Panc1 (cell line): ENCODE measurements at regions not wholly inside any gene's neighbourhood (a gene's known extent, or its start where the extent isn't known, plus 50 kb on each side); places are given as distances from the start of the nearest gene placed in this dataset.

Source experiments
- ATAC-seq: fragments of 200-7000 bp; cut with Tn5 transposase; 2 replicates; pipeline ENCODE4 v1.9.1; 2020; ENCODE audit warnings: mild to moderate bottlenecking, moderate library complexity
- BruUV-seq: library from RNA; stranded (reverse); fragments of 400-500 nt; replicated peaks from 2 replicates; lab custom pipeline; 2021; lab: Mats Ljungman, UMichigan
- CTCF ChIA-PET: fragments of 300-600 bp; sonication (Branson Sonifier 250); formaldehyde crosslinking; loops from one replicate; lab custom pipeline; 2022; ENCODE audit warnings: antibody characterized with exemption; lab: Charles Lee
- POLR2A ChIA-PET: fragments of 300-600 bp; sonication (Branson Sonifier 250); formaldehyde crosslinking; loops from one replicate; lab custom pipeline; 2022; ENCODE audit warnings: antibody characterized with exemption; lab: Charles Lee
- DNase-seq: peaks from one replicate; pipeline ENCODE4 v3.0.0-alpha.2; 2010; ENCODE audit warnings: low read depth, low spot score
- H3K27ac ChIP-seq: 2 replicates; pipeline ENCODE4 v1.5.1; 2011; ENCODE audit warnings: mild to moderate bottlenecking, low read length, inconsistent platforms
- H3K27me3 ChIP-seq: fragments of 200-500 bp; sonication (Bioruptor generic); 2 replicates; pipeline ENCODE4 v1.6.0; 2014; ENCODE audit warnings: low read length, inconsistent platforms; ENCODE audit not compliant: control insufficient read depth, insufficient read depth
- H3K36me3 ChIP-seq: fragments of 200-500 bp; sonication (Bioruptor generic); 2 replicates; pipeline ENCODE4 v1.5.1; 2014; ENCODE audit warnings: inconsistent platforms, mild to moderate bottlenecking, low read length, moderate library complexity; ENCODE audit not compliant: control insufficient read depth, insufficient read depth
- H3K4me1 ChIP-seq: 2 replicates; pipeline ENCODE4 v1.5.1; 2011; ENCODE audit warnings: inconsistent platforms, mild to moderate bottlenecking, low read length, moderate library complexity; ENCODE audit not compliant: control insufficient read depth, insufficient read depth
- H3K4me3 ChIP-seq, 2 experiments: 2 replicates each; pipeline ENCODE4 v1.5.1; 2011 to 2012; ENCODE audit warnings: low read depth in 2 of 2, low read length in 2 of 2, mild to moderate bottlenecking in 2 of 2, inconsistent platforms in 1 of 2, moderate library complexity in 1 of 2
- H3K9me3 ChIP-seq: fragments of 200-500 bp; sonication (Bioruptor generic); 2 replicates; pipeline ENCODE4 v1.5.1; 2014; ENCODE audit warnings: low read depth, mild to moderate bottlenecking, inconsistent platforms, low read length, moderate library complexity; ENCODE audit not compliant: control insufficient read depth, insufficient read depth
- POLR2AphosphoS5 ChIP-seq: IDR thresholded peaks from 2 replicates; pipeline ENCODE4 v1.6.1; 2012; ENCODE audit warnings: mild to moderate bottlenecking, low read depth, low read length, moderate library complexity
- SIN3A ChIP-seq: IDR thresholded peaks from 2 replicates; pipeline ENCODE4 v1.6.1; 2012; ENCODE audit warnings: low read depth, mild to moderate bottlenecking, low read length, moderate library complexity, borderline replicate concordance; ENCODE audit not compliant: insufficient read depth
- TCF7L2 ChIP-seq: IDR thresholded peaks from 2 replicates; pipeline ENCODE4 v1.6.1; 2011; ENCODE audit warnings: mild to moderate bottlenecking, low read depth, low read length, inconsistent platforms
- in situ Hi-C: cut with HindIII; loops from 2 replicates; pipeline ENCODE4 v1.10.0; 2016; ENCODE audit warnings: low sequenced_read_pairs, low pct_unique_long_range_greater_than_20kb
- intact Hi-C: fragments of 100-400 bp; cut with micrococcal nuclease; formaldehyde crosslinking; loops from one replicate; pipeline ENCODE4 v1.10.0; 2022; ENCODE audit not compliant: unreplicated experiment
- TF ChIP-seq, protein P1 (sequence below): fragments of 450-650 bp; IDR thresholded peaks from 2 replicates; pipeline ENCODE4 v1.5.1; 2017; ENCODE audit warnings: mild to moderate bottlenecking
- TF ChIP-seq, protein P2 (sequence below), 2 experiments: IDR thresholded peaks; 2 replicates each; pipeline ENCODE4 v1.6.1; 2011 to 2012; ENCODE audit warnings: low read depth in 2 of 2, control low read depth in 1 of 2, low read length in 1 of 2, mild to moderate bottlenecking in 1 of 2, moderate library complexity in 1 of 2; ENCODE audit not compliant: insufficient read depth in 1 of 2

DNA sequence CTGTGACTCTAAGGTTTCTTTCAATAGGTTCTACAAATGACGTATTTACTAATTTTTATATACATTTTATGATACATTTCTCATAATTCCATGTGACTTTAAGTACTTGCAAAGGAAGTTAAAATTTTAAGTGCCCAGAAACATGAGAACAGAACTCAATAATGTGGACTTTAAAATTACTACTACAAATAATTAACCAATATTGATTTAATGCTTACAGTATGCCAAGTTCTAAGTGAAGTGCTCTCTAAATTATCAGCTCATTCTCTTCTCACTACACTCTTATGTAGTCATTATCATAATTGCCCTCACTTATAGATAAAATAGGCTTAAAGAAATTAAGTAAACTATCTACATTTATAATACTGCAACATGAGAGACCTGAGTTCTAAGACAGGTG lies 1690.7 kb upstream of the CDH9 start:
- DNase-seq: no peak
- BruUV-seq: no TSS peak
- in situ Hi-C loops: no loop called here
- no peak for ATAC-seq
- TF ChIP-seq POLR2AphosphoS5: no peak
- TF ChIP-seq, protein P1, sequence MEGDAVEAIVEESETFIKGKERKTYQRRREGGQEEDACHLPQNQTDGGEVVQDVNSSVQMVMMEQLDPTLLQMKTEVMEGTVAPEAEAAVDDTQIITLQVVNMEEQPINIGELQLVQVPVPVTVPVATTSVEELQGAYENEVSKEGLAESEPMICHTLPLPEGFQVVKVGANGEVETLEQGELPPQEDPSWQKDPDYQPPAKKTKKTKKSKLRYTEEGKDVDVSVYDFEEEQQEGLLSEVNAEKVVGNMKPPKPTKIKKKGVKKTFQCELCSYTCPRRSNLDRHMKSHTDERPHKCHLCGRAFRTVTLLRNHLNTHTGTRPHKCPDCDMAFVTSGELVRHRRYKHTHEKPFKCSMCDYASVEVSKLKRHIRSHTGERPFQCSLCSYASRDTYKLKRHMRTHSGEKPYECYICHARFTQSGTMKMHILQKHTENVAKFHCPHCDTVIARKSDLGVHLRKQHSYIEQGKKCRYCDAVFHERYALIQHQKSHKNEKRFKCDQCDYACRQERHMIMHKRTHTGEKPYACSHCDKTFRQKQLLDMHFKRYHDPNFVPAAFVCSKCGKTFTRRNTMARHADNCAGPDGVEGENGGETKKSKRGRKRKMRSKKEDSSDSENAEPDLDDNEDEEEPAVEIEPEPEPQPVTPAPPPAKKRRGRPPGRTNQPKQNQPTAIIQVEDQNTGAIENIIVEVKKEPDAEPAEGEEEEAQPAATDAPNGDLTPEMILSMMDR: no peak
- no peak for TF ChIP-seq TCF7L2
- no peak for TF ChIP-seq SIN3A
- TF ChIP-seq, protein P2, sequence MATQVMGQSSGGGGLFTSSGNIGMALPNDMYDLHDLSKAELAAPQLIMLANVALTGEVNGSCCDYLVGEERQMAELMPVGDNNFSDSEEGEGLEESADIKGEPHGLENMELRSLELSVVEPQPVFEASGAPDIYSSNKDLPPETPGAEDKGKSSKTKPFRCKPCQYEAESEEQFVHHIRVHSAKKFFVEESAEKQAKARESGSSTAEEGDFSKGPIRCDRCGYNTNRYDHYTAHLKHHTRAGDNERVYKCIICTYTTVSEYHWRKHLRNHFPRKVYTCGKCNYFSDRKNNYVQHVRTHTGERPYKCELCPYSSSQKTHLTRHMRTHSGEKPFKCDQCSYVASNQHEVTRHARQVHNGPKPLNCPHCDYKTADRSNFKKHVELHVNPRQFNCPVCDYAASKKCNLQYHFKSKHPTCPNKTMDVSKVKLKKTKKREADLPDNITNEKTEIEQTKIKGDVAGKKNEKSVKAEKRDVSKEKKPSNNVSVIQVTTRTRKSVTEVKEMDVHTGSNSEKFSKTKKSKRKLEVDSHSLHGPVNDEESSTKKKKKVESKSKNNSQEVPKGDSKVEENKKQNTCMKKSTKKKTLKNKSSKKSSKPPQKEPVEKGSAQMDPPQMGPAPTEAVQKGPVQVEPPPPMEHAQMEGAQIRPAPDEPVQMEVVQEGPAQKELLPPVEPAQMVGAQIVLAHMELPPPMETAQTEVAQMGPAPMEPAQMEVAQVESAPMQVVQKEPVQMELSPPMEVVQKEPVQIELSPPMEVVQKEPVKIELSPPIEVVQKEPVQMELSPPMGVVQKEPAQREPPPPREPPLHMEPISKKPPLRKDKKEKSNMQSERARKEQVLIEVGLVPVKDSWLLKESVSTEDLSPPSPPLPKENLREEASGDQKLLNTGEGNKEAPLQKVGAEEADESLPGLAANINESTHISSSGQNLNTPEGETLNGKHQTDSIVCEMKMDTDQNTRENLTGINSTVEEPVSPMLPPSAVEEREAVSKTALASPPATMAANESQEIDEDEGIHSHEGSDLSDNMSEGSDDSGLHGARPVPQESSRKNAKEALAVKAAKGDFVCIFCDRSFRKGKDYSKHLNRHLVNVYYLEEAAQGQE (IDR thresholded peaks at IDR 0.05; ENCODE audit: insufficient read depth in 1 of 2, low read depth in 2 of 2, low read length in 1 of 2): no peak
- Histone ChIP-seq H3K4me3 (no peak overlapping the region), H3K4me1 (no peaks in the 10 kb centered on the region), H3K27me3 (no peaks in the 10 kb centered on the region), H3K27ac (no peak overlapping the region), H3K36me3 (no peaks in the 10 kb centered on the region), H3K9me3 (no peaks in the 10 kb centered on the region)
- POLR2A ChIA-PET: no interaction called here
- CTCF ChIA-PET: no interaction called here
- intact Hi-C loops: no loop called here

DNA sequence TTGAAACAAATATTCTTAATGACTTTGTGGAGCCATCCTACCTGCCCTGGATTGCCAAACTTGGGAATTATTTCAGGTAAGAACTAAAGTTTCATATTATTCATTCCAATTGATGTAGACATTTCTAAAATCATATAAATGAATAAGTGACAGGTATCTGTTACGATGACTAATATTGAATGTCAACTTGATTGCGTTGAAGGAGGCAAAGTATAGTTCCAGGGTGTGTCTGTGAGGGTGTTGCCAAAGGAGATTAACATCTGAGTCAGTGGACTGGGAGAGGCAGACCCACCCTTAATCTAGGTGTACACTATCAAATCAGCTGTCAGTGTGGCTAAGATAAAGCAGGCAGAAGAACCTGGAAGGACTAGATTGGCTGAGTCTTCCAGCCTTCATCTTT lies 1688.4 kb upstream of the CDH9 start:
- Histone ChIP-seq H3K4me3 (no peak overlapping the region), H3K36me3 (no peaks in the 10 kb centered on the region), H3K9me3 (no peaks in the 10 kb centered on the region), H3K27me3 (no peaks in the 10 kb centered on the region), H3K4me1 (no peaks in the 10 kb centered on the region), H3K27ac (no peak overlapping the region)
- no peak for DNase-seq
- in situ Hi-C loops (no loop called here), intact Hi-C loops (no loop called here)
- ChIA-PET CTCF (no interaction called here), POLR2A (no interaction called here)
- no peak for ATAC-seq
- BruUV-seq: no TSS peak
- TF ChIP-seq SIN3A (no peak), POLR2AphosphoS5 (no peak), TCF7L2 (no peak)
- TF ChIP-seq, protein P2 (IDR thresholded peaks at IDR 0.05; ENCODE audit: insufficient read depth in 1 of 2, low read depth in 2 of 2, low read length in 1 of 2): no peak
- TF ChIP-seq, protein P1: no peak
